GM21619 (cell line): ENCODE measurements at regions not wholly inside any gene's neighbourhood (a gene's known extent, or its start where the extent isn't known, plus 50 kb on each side); places are given as distances from the start of the nearest gene placed in this dataset.
"Not testable (repeated sequence)": the region's sequence is repeated elsewhere in the genome, so short reads cannot be mapped to it uniquely, and the experiment has no call there.

ENCODE experiments used
- ATAC-seq: cut with Tn5 transposase; IDR thresholded peaks from one replicate; pipeline ENCODE4 v1.9.1; 2021; ENCODE audit not compliant: unreplicated experiment

DNA sequence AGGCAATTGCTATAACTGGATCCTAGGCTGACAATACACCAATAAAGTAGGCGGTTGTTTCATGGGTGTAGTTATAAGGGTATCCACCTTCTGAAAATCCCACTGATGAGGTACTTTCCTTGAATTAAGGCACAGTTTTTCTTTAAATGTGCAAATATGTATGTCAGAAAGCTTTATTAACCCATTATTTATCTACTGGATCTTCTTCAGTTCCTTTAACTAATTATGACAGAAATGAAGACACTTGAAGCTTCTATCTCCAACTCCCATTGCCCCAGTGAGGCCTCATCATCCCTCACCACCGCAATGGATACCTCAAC is 159.6 kb upstream of the KLF3 start:
- ATAC-seq = no peak

DNA sequence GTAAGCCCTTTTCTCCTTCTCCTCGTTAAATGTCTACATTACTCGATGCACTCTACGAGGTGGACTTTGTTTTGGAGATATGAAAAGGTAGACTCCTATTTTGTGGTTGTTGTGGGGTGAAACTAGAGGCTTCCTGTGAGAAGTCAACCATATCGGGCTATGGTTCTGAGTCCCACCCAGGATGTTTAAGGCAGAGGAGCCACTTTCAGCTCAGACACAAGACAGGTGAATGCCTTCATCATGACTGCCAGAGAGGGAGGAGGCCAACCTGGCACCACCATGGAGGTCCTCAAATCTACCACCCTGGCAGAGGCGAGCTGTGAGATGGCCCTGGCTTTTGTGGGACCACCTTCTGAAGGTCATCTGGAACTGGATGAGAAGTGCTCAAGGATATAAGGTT is 154.4 kb upstream of the KLF3 start:
- peak; percentile 47 for ATAC-seq

GRCh38 chr4:38510201-38510600 is 153.8 kb upstream of the KLF3 start:
- no peak for ATAC-seq

- no peak for ATAC-seq
Measured at GRCh38 chr4:38511702-38512101, 152.3 kb upstream of the KLF3 start.

GRCh38 chr4:38512840-38513239 is 151.2 kb upstream of the KLF3 start:
- ATAC-seq = no peak

GRCh38 chr4:38514465-38515146 is 149.4 kb upstream of the KLF3 start:
- no peak for ATAC-seq

DNA sequence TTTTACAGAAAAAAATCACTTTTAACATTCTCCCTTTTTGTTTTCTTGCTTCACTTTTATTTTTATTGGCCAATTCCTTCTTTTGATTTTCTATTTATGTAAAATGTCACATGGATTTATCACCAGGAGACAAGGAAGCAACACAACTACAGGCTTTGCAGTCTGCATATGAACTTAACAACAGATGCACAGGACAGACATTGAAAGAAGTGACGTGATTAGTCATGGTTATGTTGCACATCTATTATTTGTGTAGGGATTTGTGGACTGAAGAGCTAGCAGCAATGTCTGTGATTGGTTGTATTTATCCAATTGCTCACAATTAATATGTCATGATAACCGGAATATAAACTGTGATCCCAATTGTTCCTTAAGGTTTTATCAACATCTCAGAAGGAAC is 147.8 kb upstream of the KLF3 start:
- no peak for ATAC-seq

GRCh38 chr4:38519666-38520065 is 144.3 kb upstream of the KLF3 start:
- ATAC-seq = no peak

DNA sequence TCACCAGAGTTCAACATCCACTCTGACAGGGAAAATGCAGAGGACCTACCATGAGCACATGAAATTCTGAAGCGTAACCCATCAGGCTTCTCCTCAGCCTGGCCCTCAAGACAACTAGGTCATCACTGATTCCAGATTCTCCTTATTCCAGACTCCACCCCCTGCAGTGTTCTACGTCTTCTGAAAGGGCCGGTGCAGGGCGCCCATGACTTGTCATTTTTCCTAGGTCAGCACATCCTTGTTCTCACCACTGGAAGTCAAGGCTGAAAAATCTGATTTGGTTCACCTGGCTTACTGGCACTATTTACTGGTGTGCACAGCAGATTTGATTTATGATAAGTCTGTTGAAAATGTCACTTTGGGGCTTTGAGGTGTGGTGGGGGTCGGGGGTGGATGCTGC is 140.9 kb upstream of the KLF3 start:
- ATAC-seq = no peak

GRCh38 chr4:38523524-38524448 is 140.2 kb upstream of the KLF3 start:
- peak; percentile 95 for ATAC-seq

GRCh38 chr4:38526412-38526811 is 137.6 kb upstream of the KLF3 start:
- no peak for ATAC-seq

GRCh38 chr4:38529189-38530115 is 134.5 kb upstream of the KLF3 start:
- ATAC-seq = no peak

- no peak for ATAC-seq
Measured at GRCh38 chr4:38530486-38530885, 133.5 kb upstream of the KLF3 start.

GRCh38 chr4:38531141-38531727 is 132.8 kb upstream of the KLF3 start:
- ATAC-seq = no peak

GRCh38 chr4:38532908-38533499 is 131.0 kb upstream of the KLF3 start:
- no peak for ATAC-seq

DNA sequence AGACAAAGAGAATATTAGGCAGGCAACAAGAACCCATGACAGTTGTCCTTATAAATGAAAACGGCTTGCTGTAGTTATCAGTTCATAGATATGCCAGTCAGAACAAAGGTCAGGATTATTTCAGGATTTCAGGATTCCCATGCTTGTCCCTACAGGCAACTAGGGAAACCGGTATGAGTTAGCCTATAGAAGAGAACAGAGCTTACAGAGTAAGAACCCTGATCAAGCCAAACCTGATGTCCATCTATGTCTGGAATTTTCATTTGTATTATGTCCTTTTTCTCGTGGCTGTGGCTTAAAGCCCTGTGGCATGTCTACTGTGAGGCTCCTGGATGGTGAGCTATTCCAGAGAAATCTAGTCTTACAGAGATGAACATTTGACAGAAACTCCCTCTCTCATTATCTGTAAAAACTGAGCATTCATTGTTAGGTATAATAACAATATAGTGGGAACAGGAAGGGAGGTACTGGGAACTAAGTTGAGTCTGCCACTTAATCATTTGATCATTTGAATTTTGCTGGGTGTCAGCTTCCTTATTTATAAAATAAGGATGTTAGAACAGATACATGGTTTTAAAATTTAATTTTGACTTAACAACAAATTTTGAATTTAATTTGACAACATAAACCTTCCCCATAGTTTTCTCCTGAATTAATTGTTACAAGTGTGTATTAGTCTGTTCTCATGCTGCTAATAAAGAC is 129.5 kb upstream of the KLF3 start:
- no peak for ATAC-seq

GRCh38 chr4:38535071-38535470 is 128.9 kb upstream of the KLF3 start:
- not testable (repeated sequence) for ATAC-seq

DNA sequence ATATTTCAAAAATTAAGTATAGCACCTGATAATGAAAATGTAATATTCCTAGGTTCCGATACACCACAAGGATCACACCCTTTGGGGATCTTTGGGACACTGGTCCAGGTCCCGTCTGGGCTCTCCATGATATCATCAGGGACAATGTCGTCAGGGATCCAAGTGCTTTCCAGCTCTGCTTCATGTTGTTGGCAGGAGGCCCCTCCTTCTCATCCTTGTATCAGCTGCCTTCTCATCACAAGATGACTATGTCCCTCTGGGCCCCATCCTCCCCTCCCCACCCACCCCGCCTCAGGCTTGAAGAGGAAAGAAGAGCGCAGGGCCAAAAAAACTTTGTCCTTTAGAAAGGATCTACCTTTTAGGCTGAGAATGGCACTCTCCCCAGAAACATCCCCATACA is 128.3 kb upstream of the KLF3 start:
- ATAC-seq = no peak

- ATAC-seq = no peak
Measured at GRCh38 chr4:38536716-38537115, 127.3 kb upstream of the KLF3 start.

DNA sequence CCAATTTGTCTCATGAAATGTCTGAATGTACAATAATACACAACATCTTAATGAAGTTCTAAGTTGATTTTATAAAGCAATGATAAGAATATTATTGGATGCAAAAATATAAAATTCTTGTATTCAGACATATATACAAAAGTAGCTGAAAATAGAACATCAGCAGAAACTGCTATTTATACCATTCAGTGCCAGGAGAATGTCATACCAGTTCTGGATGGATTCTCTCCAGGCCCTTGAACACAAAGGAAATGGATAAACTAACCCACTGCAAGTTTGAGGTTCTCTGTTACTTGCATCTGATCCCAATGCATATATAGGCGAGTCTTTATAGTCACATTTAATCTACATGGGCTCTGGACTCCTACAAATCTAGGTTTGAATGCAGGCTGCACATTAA is 126.3 kb upstream of the KLF3 start:
- ATAC-seq = no peak
